HuH-7 (cell line): ENCODE measurements at regions not wholly inside any gene's neighbourhood (a gene's known extent, or its start where the extent isn't known, plus 50 kb on each side); places are given as distances from the start of the nearest gene placed in this dataset.

Source experiments
- DNase-seq: peaks from one replicate; pipeline ENCODE4 v3.0.0; 2011; ENCODE audit warnings: low spot score

GRCh38 chr13:111909971-111910671 is 156.8 kb upstream of the SOX1 start:
- no peak for DNase-seq

GRCh38 chr13:111911121-111911720 is 155.7 kb upstream of the SOX1 start:
- DNase-seq = no peak

- no peak for DNase-seq
These were observed 155.0 kb upstream of the SOX1 start for GRCh38 chr13:111911754-111912452.

GRCh38 chr13:111912453-111912866 is 154.5 kb upstream of the SOX1 start:
- no peak for DNase-seq

- no peak for DNase-seq
These were observed 153.8 kb upstream of the SOX1 start for GRCh38 chr13:111912991-111913760.

- DNase-seq = no peak
These were observed 153.2 kb upstream of the SOX1 start for GRCh38 chr13:111913761-111914140.

GRCh38 chr13:111914241-111915103 is 152.5 kb upstream of the SOX1 start:
- DNase-seq = no peak

GRCh38 chr13:111915104-111915551 is 151.8 kb upstream of the SOX1 start:
- DNase-seq = no peak

- DNase-seq = no peak
These were observed 150.7 kb upstream of the SOX1 start for GRCh38 chr13:111916201-111916600.

- DNase-seq = no peak
These were observed 149.9 kb upstream of the SOX1 start for GRCh38 chr13:111917086-111917485.

GRCh38 chr13:111917901-111918300 is 149.0 kb upstream of the SOX1 start:
- DNase-seq = no peak

- DNase-seq = no peak
These were observed 147.7 kb upstream of the SOX1 start for GRCh38 chr13:111919286-111919685.

- no peak for DNase-seq
These were observed 147.1 kb upstream of the SOX1 start for GRCh38 chr13:111919849-111920248.

GRCh38 chr13:111920306-111920931 is 146.5 kb upstream of the SOX1 start:
- no peak for DNase-seq

- no peak for DNase-seq
These were observed 145.8 kb upstream of the SOX1 start for GRCh38 chr13:111920932-111921705.

- DNase-seq = no peak
These were observed 144.9 kb upstream of the SOX1 start for GRCh38 chr13:111922086-111922485.

GRCh38 chr13:111923439-111923838 is 143.5 kb upstream of the SOX1 start:
- no peak for DNase-seq

GRCh38 chr13:111923991-111924677 is 142.8 kb upstream of the SOX1 start:
- DNase-seq = no peak

- DNase-seq = no peak
These were observed 142.3 kb upstream of the SOX1 start for GRCh38 chr13:111924678-111925075.
